Breast epithelium (tissue), 4 donors: ENCODE measurements at regions not wholly inside any gene's neighbourhood (a gene's known extent, or its start where the extent isn't known, plus 50 kb on each side); places are given as distances from the start of the nearest gene placed in this dataset.

Experiments
- DNase-seq, 2 donors: peaks; one replicate each; pipeline ENCODE4 v3.0.0-alpha.2; 2019; ENCODE audit warnings: low spot score in 2 of 2
- H3K27ac ChIP-seq, 2 donors: fragments of 200-600 bp; sonication (generic) in 1 of 2; one replicate each; pipeline ENCODE4 v1.5.1; 2016 to 2019; ENCODE audit warnings: mild to moderate bottlenecking in 1 of 2
- H3K27me3 ChIP-seq, 2 donors: fragments of 200-600 bp; sonication (generic) in 1 of 2; one replicate each; pipeline versions ENCODE4 v1.5.1 to v1.6.0; 2017 to 2019; ENCODE audit warnings: control low read depth in 1 of 2, mild to moderate bottlenecking in 1 of 2
- H3K36me3 ChIP-seq: fragments of 200-600 bp; one replicate; pipeline ENCODE4 v1.5.1; 2019
- H3K4me1 ChIP-seq, 2 donors: fragments of 200-600 bp; sonication (generic); one replicate each; pipeline ENCODE4 v1.5.1; 2016 to 2019; ENCODE audit warnings: control low read depth in 1 of 2
- H3K4me3 ChIP-seq, 3 donors: fragments of 200-600 bp; sonication (generic); 1 replicate in 2 of 3; 2 replicates in 1 of 3; pipeline ENCODE4 v1.5.1; 2016 to 2019; ENCODE audit warnings: mild to moderate bottlenecking in 3 of 3, moderate library complexity in 2 of 3
- H3K9me3 ChIP-seq, 2 donors: fragments of 200-600 bp; sonication (generic) in 1 of 2; one replicate each; pipeline ENCODE4 v1.5.1; 2016 to 2019; ENCODE audit warnings: control low read depth in 1 of 2
- POLR2A ChIP-seq: fragments of 450-650 bp; IDR thresholded peaks from one replicate; pipeline ENCODE4 v1.6.1; 2016; ENCODE audit warnings: antibody characterized with exemption, mild to moderate bottlenecking, moderate library complexity
- POLR2AphosphoS5 ChIP-seq, 3 donors: sonication (generic); formaldehyde crosslinking; IDR thresholded peaks; one replicate each; pipeline ENCODE4 v1.6.1; 2017; ENCODE audit warnings: antibody characterized with exemption in 3 of 3
- intact Hi-C: fragments of 100-400 bp; cut with DNase I; formaldehyde crosslinking; loops from one replicate; pipeline ENCODE4 v1.15.1; 2023; ENCODE audit warnings: low total_unique reads
- TF ChIP-seq, protein P1 (sequence below), 3 donors: fragments of 450-650 bp; IDR thresholded peaks; one replicate each; pipeline ENCODE4 v1.5.1; 2016 to 2017; ENCODE audit warnings: antibody characterized with exemption in 3 of 3, mild to moderate bottlenecking in 3 of 3, moderate library complexity in 3 of 3

DNA sequence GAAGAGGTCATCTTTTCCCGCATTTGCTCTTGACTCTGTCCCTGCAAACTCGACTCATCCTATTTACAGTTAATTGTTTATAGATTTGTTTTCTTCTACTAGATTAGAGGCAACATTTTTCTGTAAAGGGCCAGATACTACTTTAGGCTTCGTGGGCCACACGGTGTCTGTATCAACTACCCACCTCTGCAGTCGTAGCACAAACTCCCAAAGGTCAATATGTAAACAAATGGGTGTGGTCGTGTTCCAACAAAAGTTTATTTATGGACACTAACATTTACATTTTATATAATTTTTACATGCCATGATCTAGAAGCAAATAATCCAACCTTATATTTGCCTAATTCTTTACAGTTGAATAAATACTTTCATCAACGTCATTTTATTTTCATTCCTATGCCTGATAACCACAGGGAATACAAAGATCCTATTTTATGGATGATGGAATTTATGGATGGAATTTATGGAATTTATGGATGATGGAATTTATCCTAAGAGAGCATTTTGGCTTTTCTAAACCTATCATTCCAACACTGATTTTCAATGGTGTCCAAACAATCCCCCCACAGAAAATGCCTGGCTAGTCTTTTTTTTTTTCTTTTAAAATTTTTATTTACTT, 232.8 kb downstream of the MYLK4 start:
- no peak for TF ChIP-seq POLR2A
- TF ChIP-seq, protein P1, sequence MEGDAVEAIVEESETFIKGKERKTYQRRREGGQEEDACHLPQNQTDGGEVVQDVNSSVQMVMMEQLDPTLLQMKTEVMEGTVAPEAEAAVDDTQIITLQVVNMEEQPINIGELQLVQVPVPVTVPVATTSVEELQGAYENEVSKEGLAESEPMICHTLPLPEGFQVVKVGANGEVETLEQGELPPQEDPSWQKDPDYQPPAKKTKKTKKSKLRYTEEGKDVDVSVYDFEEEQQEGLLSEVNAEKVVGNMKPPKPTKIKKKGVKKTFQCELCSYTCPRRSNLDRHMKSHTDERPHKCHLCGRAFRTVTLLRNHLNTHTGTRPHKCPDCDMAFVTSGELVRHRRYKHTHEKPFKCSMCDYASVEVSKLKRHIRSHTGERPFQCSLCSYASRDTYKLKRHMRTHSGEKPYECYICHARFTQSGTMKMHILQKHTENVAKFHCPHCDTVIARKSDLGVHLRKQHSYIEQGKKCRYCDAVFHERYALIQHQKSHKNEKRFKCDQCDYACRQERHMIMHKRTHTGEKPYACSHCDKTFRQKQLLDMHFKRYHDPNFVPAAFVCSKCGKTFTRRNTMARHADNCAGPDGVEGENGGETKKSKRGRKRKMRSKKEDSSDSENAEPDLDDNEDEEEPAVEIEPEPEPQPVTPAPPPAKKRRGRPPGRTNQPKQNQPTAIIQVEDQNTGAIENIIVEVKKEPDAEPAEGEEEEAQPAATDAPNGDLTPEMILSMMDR (IDR thresholded peaks at IDR 0.05): no peak
- TF ChIP-seq POLR2AphosphoS5 (IDR thresholded peaks at IDR 0.05): no peak
- intact Hi-C loops: no loop called here
- H3K27me3 ChIP-seq: no peaks in the 10 kb centered on the region
- H3K27ac ChIP-seq: no peak overlapping the region
- no peak overlapping the region for H3K4me3 ChIP-seq
- no peaks in the 10 kb centered on the region for H3K4me1 ChIP-seq
- peaks cover 10 to 13% of the 10 kb centered on the region in 2 donors for H3K9me3 ChIP-seq
- DNase-seq: no peak
- H3K36me3 ChIP-seq: no peaks in the 10 kb centered on the region

DNA sequence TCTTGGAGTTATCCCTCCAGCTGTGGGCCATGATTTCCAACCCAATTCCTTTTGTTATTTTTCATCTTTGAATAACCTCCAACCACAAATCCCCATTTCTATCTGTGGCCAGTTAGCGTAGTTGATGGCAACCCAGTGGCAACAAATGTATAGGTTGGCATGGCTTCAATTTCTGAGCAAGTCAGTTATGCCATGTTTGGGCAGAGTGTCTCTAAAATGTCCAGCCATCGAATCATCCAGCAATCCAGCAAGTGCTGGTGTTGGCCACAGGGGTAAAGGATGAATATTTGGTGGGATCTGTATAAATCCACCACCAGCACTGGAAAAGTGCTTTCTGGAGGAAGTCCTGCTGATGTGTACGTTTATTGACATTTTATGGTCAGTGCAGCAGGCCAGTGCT, 233.3 kb downstream of the MYLK4 start:
- Histone ChIP-seq H3K4me3 (no peak overlapping the region), H3K9me3 (peaks cover 10 to 13% of the 10 kb centered on the region in 2 donors), H3K36me3 (no peaks in the 10 kb centered on the region), H3K27me3 (no peaks in the 10 kb centered on the region), H3K4me1 (no peaks in the 10 kb centered on the region), H3K27ac (no peak overlapping the region)
- TF ChIP-seq, protein P1 (IDR thresholded peaks at IDR 0.05): no peak
- no peak for TF ChIP-seq POLR2AphosphoS5 (IDR thresholded peaks at IDR 0.05)
- TF ChIP-seq POLR2A: no peak
- DNase-seq: no peak
- intact Hi-C loops: no loop called here

DNA sequence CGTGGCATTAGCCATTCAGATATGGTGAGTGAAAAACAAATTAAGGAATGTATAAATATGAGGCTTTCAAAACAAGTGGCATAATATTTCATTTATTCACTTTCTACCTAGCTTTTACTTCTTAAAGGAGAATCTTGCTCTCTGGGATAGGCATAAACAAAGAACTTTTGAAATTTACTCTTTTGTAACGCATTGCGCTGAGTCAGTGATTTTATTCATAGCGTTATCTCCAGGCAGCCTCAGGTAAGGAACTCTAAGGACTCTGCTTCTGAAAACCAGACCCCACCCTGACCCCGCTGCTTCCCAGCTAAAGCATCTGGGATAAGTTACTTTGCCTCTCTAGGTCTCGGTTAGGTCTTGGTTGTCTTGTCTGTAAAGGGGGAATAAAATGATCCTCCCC, 234.7 kb downstream of the MYLK4 start:
- no peaks in the 10 kb centered on the region for H3K36me3 ChIP-seq
- no peak overlapping the region for H3K4me3 ChIP-seq
- no peaks in the 10 kb centered on the region for H3K27me3 ChIP-seq
- no peaks in the 10 kb centered on the region for H3K4me1 ChIP-seq
- intact Hi-C loops: no loop called here
- H3K27ac ChIP-seq: no peak overlapping the region
- peaks cover 10 to 13% of the 10 kb centered on the region in 2 donors for H3K9me3 ChIP-seq
- TF ChIP-seq, protein P1 (IDR thresholded peaks at IDR 0.05): no peak
- TF ChIP-seq POLR2A: no peak
- TF ChIP-seq POLR2AphosphoS5 (IDR thresholded peaks at IDR 0.05): no peak
- no peak for DNase-seq

DNA sequence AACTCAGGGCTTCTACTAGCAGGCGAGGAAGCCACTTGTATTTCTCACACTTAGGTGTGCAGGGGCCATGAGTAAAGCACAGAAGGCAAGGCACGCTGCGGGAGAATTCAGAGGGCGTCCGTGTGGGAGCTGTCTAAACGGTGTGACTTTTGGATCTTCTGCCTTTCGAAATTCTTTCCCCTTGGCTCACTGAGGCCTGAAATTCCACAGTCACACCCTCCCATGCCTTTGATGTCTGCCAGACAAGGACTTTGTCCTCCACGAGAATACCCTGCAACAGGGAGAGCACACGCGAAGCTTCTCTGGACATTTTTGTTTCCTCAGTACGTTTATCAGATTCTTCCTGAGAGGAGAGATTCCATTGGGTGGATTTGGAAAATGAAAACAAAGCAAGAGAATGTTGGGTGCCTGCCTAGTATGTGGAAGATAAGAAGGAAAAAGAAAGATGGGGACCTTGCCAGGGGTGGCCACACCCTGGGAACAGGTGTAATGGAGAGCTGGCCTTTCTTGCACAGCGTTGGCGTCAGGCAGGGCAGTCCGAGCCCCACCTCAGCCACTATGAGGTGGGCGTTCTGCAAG, 235.7 kb downstream of the MYLK4 start:
- no peak for TF ChIP-seq POLR2AphosphoS5 (IDR thresholded peaks at IDR 0.05)
- TF ChIP-seq, protein P1 (IDR thresholded peaks at IDR 0.05): no peak
- TF ChIP-seq POLR2A: no peak
- no peaks in the 10 kb centered on the region for H3K4me1 ChIP-seq
- intact Hi-C loops: no loop called here
- H3K4me3 ChIP-seq: no peak overlapping the region
- DNase-seq: no peak
- no peaks in the 10 kb centered on the region for H3K36me3 ChIP-seq
- no peaks in the 10 kb centered on the region for H3K27me3 ChIP-seq
- no peak overlapping the region for H3K27ac ChIP-seq
- peaks cover 8 to 10% of the 10 kb centered on the region in 2 donors for H3K9me3 ChIP-seq

DNA sequence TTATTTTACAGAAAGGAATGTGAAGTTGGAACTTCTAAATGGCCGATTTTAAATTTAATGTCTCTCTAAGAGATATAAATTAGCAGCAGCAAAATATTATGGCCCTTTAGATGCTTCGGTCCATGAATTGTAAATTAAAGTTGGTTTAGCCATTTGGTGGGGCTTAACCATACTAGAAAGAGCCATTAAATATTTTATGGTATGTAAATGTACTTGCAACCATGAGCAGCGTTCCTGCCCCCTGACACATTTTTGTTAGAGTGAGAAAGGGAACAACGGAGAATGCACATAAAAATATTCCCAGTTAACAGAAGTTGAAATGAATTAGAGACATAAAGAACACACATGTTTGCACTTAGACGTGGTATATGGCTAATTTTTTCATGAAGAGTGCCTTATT, 237.9 kb downstream of the MYLK4 start:
- intact Hi-C loops: no loop called here
- H3K9me3 ChIP-seq: no peaks in the 10 kb centered on the region
- H3K27me3 ChIP-seq: no peaks in the 10 kb centered on the region
- no peak overlapping the region for H3K4me3 ChIP-seq
- H3K27ac ChIP-seq: no peak overlapping the region
- no peak for DNase-seq
- no peaks in the 10 kb centered on the region for H3K36me3 ChIP-seq
- TF ChIP-seq POLR2A: no peak
- no peak for TF ChIP-seq POLR2AphosphoS5 (IDR thresholded peaks at IDR 0.05)
- TF ChIP-seq, protein P1 (IDR thresholded peaks at IDR 0.05): no peak
- H3K4me1 ChIP-seq: no peaks in the 10 kb centered on the region
